PC-3 (cell line): ENCODE measurements at regions not wholly inside any gene's neighbourhood (a gene's known extent, or its start where the extent isn't known, plus 50 kb on each side); places are given as distances from the start of the nearest gene placed in this dataset.

Experiments used
- ATAC-seq: fragments of 200-7000 bp; cut with Tn5 transposase; 2 replicates; pipeline ENCODE4 v1.9.1; 2020; ENCODE audit warnings: mild to moderate bottlenecking, moderate library complexity
- BruUV-seq: library from RNA; stranded (reverse); fragments of 400-500 nt; replicated peaks from 2 replicates; lab custom pipeline; 2021; lab: Mats Ljungman, UMichigan
- CTCF ChIA-PET: fragments of 300-600 bp; sonication (Branson Sonifier 250); formaldehyde crosslinking; loops from one replicate; lab custom pipeline; 2022; ENCODE audit warnings: antibody characterized with exemption; lab: Charles Lee
- POLR2A ChIA-PET: fragments of 300-600 bp; sonication (Branson Sonifier 250); formaldehyde crosslinking; loops from one replicate; lab custom pipeline; 2022; ENCODE audit warnings: antibody characterized with exemption; ENCODE audit not compliant: unreplicated experiment; lab: Charles Lee
- DNase-seq: peaks from one replicate; pipeline ENCODE4 v3.0.0-alpha.2; 2015
- H2AFZ ChIP-seq: fragments of 300-600 bp; sonication (generic); 2 replicates; pipeline ENCODE4 v1.6.0; 2016; ENCODE audit warnings: antibody characterized with exemption, low read length
- H3F3A ChIP-seq: fragments of 300-600 bp; sonication (generic); one replicate; pipeline ENCODE4 v1.6.0; 2017; ENCODE audit warnings: antibody characterized with exemption, low read length, control low read depth, mild to moderate bottlenecking; ENCODE audit not compliant: unreplicated experiment
- H3K27ac ChIP-seq: fragments of 300-600 bp; sonication (generic); 2 replicates; pipeline ENCODE4 v1.5.1; 2016; ENCODE audit warnings: mild to moderate bottlenecking, low read length
- H3K27me3 ChIP-seq: fragments of 300-600 bp; sonication (generic); 2 replicates; pipeline ENCODE4 v1.6.1; 2016; ENCODE audit warnings: low read length, mixed read lengths
- H3K36me3 ChIP-seq: fragments of 300-600 bp; sonication (generic); 2 replicates; pipeline ENCODE4 v1.6.1; 2016; ENCODE audit warnings: low read depth, mixed run types, low read length, mixed read lengths
- H3K4me1 ChIP-seq: fragments of 300-600 bp; sonication (generic); 2 replicates; pipeline ENCODE4 v1.5.1; 2016; ENCODE audit warnings: low read length; ENCODE audit not compliant: insufficient read depth
- H3K4me2 ChIP-seq: fragments of 300-600 bp; sonication (generic); 2 replicates; pipeline ENCODE4 v1.6.0; 2016; ENCODE audit warnings: low read length
- H3K4me3 ChIP-seq: fragments of 300-600 bp; sonication (generic); 2 replicates; pipeline ENCODE4 v1.5.1; 2016; ENCODE audit warnings: mild to moderate bottlenecking, low read length, mixed read lengths
- H3K79me2 ChIP-seq: fragments of 300-600 bp; sonication (generic); 2 replicates; pipeline ENCODE4 v1.6.1; 2017; ENCODE audit warnings: low read length, mixed read lengths
- H3K9ac ChIP-seq: fragments of 300-600 bp; sonication (generic); 2 replicates; pipeline ENCODE4 v1.6.0; 2016; ENCODE audit warnings: mild to moderate bottlenecking, low read length
- H3K9me2 ChIP-seq: fragments of 300-600 bp; sonication (generic); replicated peaks from 2 replicates; pipeline ENCODE4 v1.6.1; 2016; ENCODE audit warnings: mixed run types, low read length, mixed read lengths
- H3K9me3 ChIP-seq: fragments of 300-600 bp; sonication (generic); 2 replicates; pipeline ENCODE4 v1.6.1; 2016; ENCODE audit warnings: low read length, mixed read lengths
- H4K20me1 ChIP-seq: fragments of 300-600 bp; sonication (generic); 2 replicates; pipeline ENCODE4 v1.6.1; 2016; ENCODE audit warnings: low read length, mixed read lengths
- EZH2 ChIP-seq: fragments of 300-600 bp; sonication (generic); IDR thresholded peaks from one replicate; pipeline ENCODE4 v1.6.1; 2017; ENCODE audit warnings: antibody characterized with exemption, mild to moderate bottlenecking, low read length; ENCODE audit not compliant: unreplicated experiment
- EZH2phosphoT487 ChIP-seq: fragments of 300-600 bp; sonication (generic); IDR thresholded peaks from 2 replicates; pipeline ENCODE4 v1.6.1; 2018; ENCODE audit warnings: mild to moderate bottlenecking, antibody characterized with exemption, low read length, borderline replicate concordance
- intact Hi-C: fragments of 100-400 bp; cut with micrococcal nuclease; formaldehyde crosslinking; loops from 2 replicates; pipeline ENCODE4 v1.9.0; 2023
- TF ChIP-seq, protein P1 (sequence below): fragments of 300-600 bp; sonication (generic); conservative IDR thresholded peaks from 2 replicates; pipeline ENCODE4 v1.5.1; 2017; ENCODE audit warnings: antibody characterized with exemption, low read depth, mild to moderate bottlenecking, low read length

DNA sequence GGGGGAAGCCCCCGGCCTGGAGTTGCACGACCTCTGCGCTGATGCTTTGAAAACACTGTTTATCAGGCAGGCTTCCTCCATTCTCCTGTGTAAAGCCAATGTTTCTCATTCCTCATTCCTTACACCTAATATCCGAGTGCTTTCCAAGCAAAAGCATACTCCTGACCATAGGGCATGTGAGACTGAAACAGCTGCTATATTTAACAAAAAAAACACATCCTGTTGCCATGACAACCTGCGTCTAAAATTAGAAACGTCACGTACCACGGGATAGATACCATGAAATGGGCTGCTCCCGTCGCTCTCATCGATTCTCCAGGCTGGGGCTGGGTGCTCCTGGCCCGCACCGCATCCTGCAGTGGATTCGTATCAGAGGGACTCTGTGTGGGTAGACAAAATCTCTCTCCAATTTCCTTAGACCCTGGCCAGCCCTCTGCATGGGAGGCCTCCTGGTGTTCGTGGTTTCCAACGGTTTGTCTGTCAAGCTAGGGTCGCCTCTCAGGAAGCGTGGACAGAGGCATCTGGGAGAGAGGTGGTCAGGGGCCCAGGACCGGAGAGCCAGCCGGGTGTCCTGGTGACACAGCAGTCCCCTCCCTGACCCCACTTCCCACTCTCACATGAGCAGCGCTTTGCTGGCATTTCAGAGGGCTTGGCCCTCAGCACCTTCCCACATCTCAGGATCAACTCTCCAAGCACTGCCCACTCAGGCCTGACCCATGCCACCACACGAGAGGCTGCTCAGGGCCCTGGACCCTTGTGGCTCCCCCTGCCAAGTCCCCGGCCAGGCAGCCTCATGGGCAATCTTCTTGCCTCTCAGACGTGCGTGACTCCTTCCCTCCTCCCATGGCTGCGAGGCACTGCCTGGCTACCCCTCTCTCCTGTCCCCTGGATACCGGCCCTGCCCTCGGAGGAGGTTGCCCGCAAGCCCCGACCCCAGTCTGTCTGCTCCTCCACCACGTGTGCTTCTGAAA is 268.1 kb downstream of the NDUFA10 start:
- TF ChIP-seq, protein P1, sequence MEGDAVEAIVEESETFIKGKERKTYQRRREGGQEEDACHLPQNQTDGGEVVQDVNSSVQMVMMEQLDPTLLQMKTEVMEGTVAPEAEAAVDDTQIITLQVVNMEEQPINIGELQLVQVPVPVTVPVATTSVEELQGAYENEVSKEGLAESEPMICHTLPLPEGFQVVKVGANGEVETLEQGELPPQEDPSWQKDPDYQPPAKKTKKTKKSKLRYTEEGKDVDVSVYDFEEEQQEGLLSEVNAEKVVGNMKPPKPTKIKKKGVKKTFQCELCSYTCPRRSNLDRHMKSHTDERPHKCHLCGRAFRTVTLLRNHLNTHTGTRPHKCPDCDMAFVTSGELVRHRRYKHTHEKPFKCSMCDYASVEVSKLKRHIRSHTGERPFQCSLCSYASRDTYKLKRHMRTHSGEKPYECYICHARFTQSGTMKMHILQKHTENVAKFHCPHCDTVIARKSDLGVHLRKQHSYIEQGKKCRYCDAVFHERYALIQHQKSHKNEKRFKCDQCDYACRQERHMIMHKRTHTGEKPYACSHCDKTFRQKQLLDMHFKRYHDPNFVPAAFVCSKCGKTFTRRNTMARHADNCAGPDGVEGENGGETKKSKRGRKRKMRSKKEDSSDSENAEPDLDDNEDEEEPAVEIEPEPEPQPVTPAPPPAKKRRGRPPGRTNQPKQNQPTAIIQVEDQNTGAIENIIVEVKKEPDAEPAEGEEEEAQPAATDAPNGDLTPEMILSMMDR: no peak
- TF ChIP-seq EZH2phosphoT487: no peak
- H3K27ac ChIP-seq: no peak overlapping the region
- peaks cover 28% of the 10 kb centered on the region for H3K27me3 ChIP-seq
- ChIA-PET CTCF (no interaction called here), POLR2A (no interaction called here)
- H3K9me2 ChIP-seq: no peaks in the 10 kb centered on the region
- no peaks in the 10 kb centered on the region for H3K36me3 ChIP-seq
- intact Hi-C loops: no loop called here
- H2AFZ ChIP-seq: no peak overlapping the region
- H3K9ac ChIP-seq: no peak overlapping the region
- ATAC-seq (no peak), DNase-seq (no peak)
- no peak overlapping the region for H3K4me3 ChIP-seq
- H4K20me1 ChIP-seq: no peaks in the 10 kb centered on the region
- no peaks in the 10 kb centered on the region for H3K79me2 ChIP-seq
- no peak overlapping the region for H3K4me2 ChIP-seq
- no TSS peak for BruUV-seq
- no peaks in the 10 kb centered on the region for H3F3A ChIP-seq
- no peaks in the 10 kb centered on the region for H3K9me3 ChIP-seq
- peaks cover 17% of the 10 kb centered on the region for H3K4me1 ChIP-seq

DNA sequence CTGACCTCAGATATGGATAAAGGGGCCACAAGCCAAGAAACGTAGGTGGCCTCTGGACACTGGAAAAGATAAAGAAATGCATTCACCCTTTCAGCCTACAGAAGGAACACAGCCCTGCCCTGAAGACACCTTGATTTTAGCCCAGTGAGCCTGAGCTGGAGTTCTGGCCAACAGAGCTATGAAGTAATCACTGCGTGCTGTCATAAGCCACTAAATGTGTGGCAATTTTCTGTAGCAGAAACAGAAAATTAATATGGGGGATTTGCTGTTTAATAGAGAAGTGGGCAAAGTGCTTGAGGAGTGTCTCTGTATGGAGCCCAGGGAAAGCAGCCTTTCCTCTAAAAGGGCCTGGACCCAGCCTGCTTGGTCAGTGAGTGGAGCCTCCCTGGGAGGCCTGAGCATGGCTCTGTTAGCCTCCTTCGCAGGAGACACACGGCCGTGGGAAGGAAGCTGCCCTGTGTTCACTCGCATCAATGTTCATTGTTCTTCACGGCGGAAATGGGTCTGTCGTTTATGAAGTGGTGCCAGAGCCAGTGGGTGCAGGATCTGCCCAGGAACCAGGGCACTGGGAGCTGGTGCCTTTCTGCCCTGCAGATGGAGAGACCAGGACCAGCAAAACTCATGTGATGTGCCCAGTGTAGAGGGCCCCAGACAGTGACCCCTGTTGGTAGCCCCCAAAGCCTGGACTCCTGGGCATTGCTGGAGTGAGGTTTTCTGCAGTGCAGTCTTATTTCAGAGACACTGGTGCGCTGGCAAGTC is 268.9 kb downstream of the NDUFA10 start:
- Histone ChIP-seq H3F3A (no peaks in the 10 kb centered on the region), H3K36me3 (no peaks in the 10 kb centered on the region), H3K9me3 (no peaks in the 10 kb centered on the region), H3K9ac (no peak overlapping the region), H3K4me3 (no peak overlapping the region), H3K27ac (no peak overlapping the region), H3K4me1 (peaks cover 17% of the 10 kb centered on the region), H3K4me2 (no peak overlapping the region), H3K79me2 (no peaks in the 10 kb centered on the region), H2AFZ (no peak overlapping the region), H3K27me3 (peaks cover 21% of the 10 kb centered on the region), H4K20me1 (no peaks in the 10 kb centered on the region), H3K9me2 (no peaks in the 10 kb centered on the region)
- intact Hi-C loops: no loop called here
- no peak for DNase-seq
- no peak for ATAC-seq
- CTCF ChIA-PET: no interaction called here
- BruUV-seq: no TSS peak
- POLR2A ChIA-PET: no interaction called here
- TF ChIP-seq EZH2phosphoT487 (no peak), EZH2 (no peak)
- TF ChIP-seq, protein P1: no peak
